GM06990 (cell line): ENCODE measurements at regions not wholly inside any gene's neighbourhood (a gene's known extent, or its start where the extent isn't known, plus 50 kb on each side); places are given as distances from the start of the nearest gene placed in this dataset.

Experiments used
- DNase-seq: peaks from one replicate; pipeline ENCODE4 v3.0.0-alpha.2; 2011; ENCODE audit not compliant: insufficient read length; ENCODE audit errors: extremely low read depth
- H3K27me3 ChIP-seq: replicated peaks from 2 replicates; pipeline ENCODE4 v1.6.0; 2011; ENCODE audit warnings: low read length; ENCODE audit not compliant: control insufficient read depth, insufficient read depth
- H3K36me3 ChIP-seq: 2 replicates; pipeline ENCODE4 v1.5.1; 2011; ENCODE audit warnings: low read length; ENCODE audit not compliant: control insufficient read depth, insufficient read depth
- H3K4me3 ChIP-seq: replicated peaks from 2 replicates; pipeline ENCODE4 v1.5.1; 2011; ENCODE audit warnings: low read depth, mild to moderate bottlenecking, control low read depth, low read length
- CTCF ChIP-seq: IDR thresholded peaks from 2 replicates; pipeline ENCODE4 v1.5.1; 2011; ENCODE audit warnings: low read length, control low read depth, mild to moderate bottlenecking, inconsistent platforms; ENCODE audit not compliant: insufficient read depth, poor library complexity, severe bottlenecking

DNA sequence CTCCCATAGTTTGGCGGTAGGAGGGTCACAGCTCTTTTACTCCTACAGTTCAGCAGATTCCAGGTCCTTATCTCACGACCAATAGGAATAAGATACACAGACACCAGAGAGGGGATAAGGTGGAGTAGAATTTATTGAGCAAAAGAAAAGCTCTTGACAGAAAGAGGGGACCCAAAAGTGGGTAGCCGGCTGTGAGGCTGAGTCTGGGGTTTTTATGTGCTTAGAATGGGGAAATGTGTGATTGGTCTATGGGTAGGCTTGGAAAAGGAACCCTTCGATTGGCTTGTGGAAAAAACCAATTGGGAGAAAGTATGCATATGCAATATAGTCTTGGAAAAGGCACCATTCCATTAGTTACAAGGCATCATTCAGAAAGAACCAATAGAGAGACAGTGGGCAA is 1356.9 kb upstream of the SPRY2 start:
- no peak for DNase-seq
- H3K4me3 ChIP-seq = no peak overlapping the region
- no peak for TF ChIP-seq CTCF
- no peaks in the 10 kb centered on the region for H3K36me3 ChIP-seq
- H3K27me3 ChIP-seq = no peaks in the 10 kb centered on the region

GRCh38 chr13:81686877-81687276 is 1346.0 kb upstream of the SPRY2 start:
- TF ChIP-seq CTCF = no peak
- Histone ChIP-seq H3K36me3 (no peaks in the 10 kb centered on the region), H3K27me3 (no peaks in the 10 kb centered on the region), H3K4me3 (no peak overlapping the region)
- no peak for DNase-seq

GRCh38 chr13:81683521-81683920 is 1342.6 kb upstream of the SPRY2 start:
- no peak for TF ChIP-seq CTCF
- H3K4me3 ChIP-seq = no peak overlapping the region
- H3K27me3 ChIP-seq = no peaks in the 10 kb centered on the region
- H3K36me3 ChIP-seq = no peaks in the 10 kb centered on the region
- DNase-seq = no peak

DNA sequence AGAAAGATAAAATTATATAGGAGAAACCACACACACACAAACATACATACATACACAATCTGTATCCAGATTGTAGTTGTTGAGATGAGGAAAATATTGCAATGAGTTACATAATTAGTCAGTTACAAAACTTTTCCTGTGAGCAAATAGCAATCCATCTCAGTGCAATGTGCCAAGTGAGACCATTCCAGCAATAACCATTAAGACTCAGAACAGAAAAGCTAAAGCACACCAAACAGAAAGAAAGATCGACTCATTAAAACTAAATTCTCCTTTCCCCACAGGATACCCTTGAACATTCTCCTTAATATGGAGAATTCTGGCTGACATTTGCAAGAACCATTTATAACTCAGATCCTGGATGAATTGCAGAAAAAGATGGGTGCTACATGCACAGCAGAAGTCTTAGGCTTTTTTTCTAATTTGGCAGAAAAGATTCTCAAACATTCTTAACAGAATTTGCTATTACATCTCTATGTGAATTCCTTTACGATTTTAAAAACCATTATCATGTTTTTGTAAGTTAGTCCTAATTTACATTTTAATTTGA is 1341.2 kb upstream of the SPRY2 start:
- H3K36me3 ChIP-seq = no peaks in the 10 kb centered on the region
- no peak overlapping the region for H3K4me3 ChIP-seq
- TF ChIP-seq CTCF = no peak

DNA sequence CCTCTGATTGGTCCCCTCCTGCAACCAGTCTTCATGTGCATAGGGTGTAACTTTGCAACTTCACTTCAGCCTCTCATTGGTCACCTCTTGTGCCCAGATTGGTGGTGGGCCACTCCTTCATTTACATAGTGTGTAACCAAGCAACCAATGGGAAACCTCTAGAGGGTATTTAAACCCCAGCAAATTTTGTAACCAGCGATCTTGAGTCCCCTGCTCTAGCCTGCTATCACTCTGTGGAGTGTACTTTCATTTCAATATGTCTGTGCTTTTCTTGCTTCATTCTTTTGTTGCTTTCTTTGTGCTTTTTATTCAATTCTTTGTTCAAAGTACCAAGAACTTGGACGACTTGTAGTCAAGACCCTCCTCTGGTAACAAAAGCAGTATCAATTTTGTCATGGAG is 1336.9 kb upstream of the SPRY2 start:
- Histone ChIP-seq H3K4me3 (no peak overlapping the region), H3K36me3 (no peaks in the 10 kb centered on the region), H3K27me3 (no peaks in the 10 kb centered on the region)
- TF ChIP-seq CTCF = no peak
- DNase-seq = no peak

More for the DNA sequence above, 1341.2 kb upstream of the SPRY2 start:
- H3K27me3 ChIP-seq = no peaks in the 10 kb centered on the region
- no peak for DNase-seq

GRCh38 chr13:81676008-81676407 is 1335.1 kb upstream of the SPRY2 start:
- no peak for DNase-seq
- H3K4me3 ChIP-seq = no peak overlapping the region
- no peak for TF ChIP-seq CTCF
- H3K36me3 ChIP-seq = no peaks in the 10 kb centered on the region
- no peaks in the 10 kb centered on the region for H3K27me3 ChIP-seq
